AG09319 (cell line): ENCODE measurements at regions not wholly inside any gene's neighbourhood (a gene's known extent, or its start where the extent isn't known, plus 50 kb on each side); places are given as distances from the start of the nearest gene placed in this dataset.

Experiments used
- DNase-seq: peaks from one replicate; pipeline ENCODE4 v3.0.0-alpha.2; 2010; ENCODE audit warnings: low read depth; ENCODE audit errors: extremely low read depth
- CTCF ChIP-seq: IDR thresholded peaks from 2 replicates; pipeline ENCODE4 v1.5.1; 2011; ENCODE audit warnings: low read depth, mild to moderate bottlenecking, inconsistent platforms, low read length, moderate library complexity

- TF ChIP-seq CTCF = no peak
- DNase-seq = no peak
Observed at GRCh38 chr5:51990241-51990640, 607.0 kb downstream of the ISL1 start.

- TF ChIP-seq CTCF = no peak
- DNase-seq = no peak
Observed at GRCh38 chr5:51990661-51991180, 607.5 kb downstream of the ISL1 start.

GRCh38 chr5:51991940-51992339 lies 608.7 kb downstream of the ISL1 start:
- no peak for TF ChIP-seq CTCF
- DNase-seq = no peak

- DNase-seq = no peak
- no peak for TF ChIP-seq CTCF
Observed at GRCh38 chr5:51995773-51996306, 612.6 kb downstream of the ISL1 start.

GRCh38 chr5:51996356-51996861 lies 613.2 kb downstream of the ISL1 start:
- no peak for DNase-seq
- TF ChIP-seq CTCF = no peak

GRCh38 chr5:51997500-51997899 lies 614.3 kb downstream of the ISL1 start:
- DNase-seq = no peak
- no peak for TF ChIP-seq CTCF

GRCh38 chr5:51997949-51998348 lies 614.7 kb downstream of the ISL1 start:
- TF ChIP-seq CTCF = no peak
- no peak for DNase-seq
